ENCODE measurements at regions not wholly inside any gene's neighbourhood (a gene's known extent, or its start where the extent isn't known, plus 50 kb on each side); places are given as distances from the start of the nearest gene placed in this dataset.

- H3K4me3 ChIP-seq, result no peak overlapping the region
- no peak for ATAC-seq
- no peak overlapping the region for H3K4me2 ChIP-seq
- DNase-seq (ENCODE audit: low read depth in 1 of 2, low spot score in 1 of 2), result no peak
- whole genome bisulfite sequencing (ENCODE audit: missing lambda C conversion rate), result 20% methylated on average over 7 of the region's 7 CpGs
- no peak for TF ChIP-seq KDM5A (IDR thresholded peaks at IDR 0.05)
- no peak for TF ChIP-seq CEBPB (IDR thresholded peaks at IDR 0.05)
- TF ChIP-seq CTCF (IDR thresholded peaks at IDR 0.05), result no peak
- TF ChIP-seq, protein P1, sequence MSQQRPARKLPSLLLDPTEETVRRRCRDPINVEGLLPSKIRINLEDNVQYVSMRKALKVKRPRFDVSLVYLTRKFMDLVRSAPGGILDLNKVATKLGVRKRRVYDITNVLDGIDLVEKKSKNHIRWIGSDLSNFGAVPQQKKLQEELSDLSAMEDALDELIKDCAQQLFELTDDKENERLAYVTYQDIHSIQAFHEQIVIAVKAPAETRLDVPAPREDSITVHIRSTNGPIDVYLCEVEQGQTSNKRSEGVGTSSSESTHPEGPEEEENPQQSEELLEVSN (IDR thresholded peaks at IDR 0.05; ENCODE audit: borderline replicate concordance, low read depth), result no peak
- no peak for TF ChIP-seq HES2 (IDR thresholded peaks at IDR 0.05)
- TF ChIP-seq ESRRA (IDR thresholded peaks at IDR 0.05; ENCODE audit: borderline replicate concordance, low read length), result no peak
- no peak for TF ChIP-seq NR3C1 (IDR thresholded peaks at IDR 0.05)
- TF ChIP-seq CHD2 (IDR thresholded peaks at IDR 0.05; ENCODE audit: low read length, partially characterized antibody), result no peak
- TF ChIP-seq, protein P2, sequence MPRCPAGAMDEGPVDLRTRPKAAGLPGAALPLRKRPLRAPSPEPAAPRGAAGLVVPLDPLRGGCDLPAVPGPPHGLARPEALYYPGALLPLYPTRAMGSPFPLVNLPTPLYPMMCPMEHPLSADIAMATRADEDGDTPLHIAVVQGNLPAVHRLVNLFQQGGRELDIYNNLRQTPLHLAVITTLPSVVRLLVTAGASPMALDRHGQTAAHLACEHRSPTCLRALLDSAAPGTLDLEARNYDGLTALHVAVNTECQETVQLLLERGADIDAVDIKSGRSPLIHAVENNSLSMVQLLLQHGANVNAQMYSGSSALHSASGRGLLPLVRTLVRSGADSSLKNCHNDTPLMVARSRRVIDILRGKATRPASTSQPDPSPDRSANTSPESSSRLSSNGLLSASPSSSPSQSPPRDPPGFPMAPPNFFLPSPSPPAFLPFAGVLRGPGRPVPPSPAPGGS (IDR thresholded peaks at IDR 0.05), result no peak
- no peak for TF ChIP-seq POLR2A (IDR thresholded peaks at IDR 0.05; ENCODE audit: low read length)
- TF ChIP-seq MYC (IDR thresholded peaks at IDR 0.05; ENCODE audit: borderline replicate concordance, low read length), result no peak
- TF ChIP-seq ZC3H11A (IDR thresholded peaks at IDR 0.05), result no peak
- TF ChIP-seq HDAC2 (IDR thresholded peaks at IDR 0.05), result no peak
- H3K9me3 ChIP-seq, result 0 out of 3 replicates have a peak, but pooled peaks cover 4% of the 10 kb centered on the region
- no peak overlapping the region for H3K27ac ChIP-seq
- H3K4me1 ChIP-seq, result no peaks in the 10 kb centered on the region
- CTCF ChIA-PET, result no interaction called here
- POLR2A ChIA-PET, result no interaction called here
- FAIRE-seq, result no peak
These were observed 176.3 kb downstream of the RASSF9 start for GRCh38 chr12:85659754-85660530.

DNA sequence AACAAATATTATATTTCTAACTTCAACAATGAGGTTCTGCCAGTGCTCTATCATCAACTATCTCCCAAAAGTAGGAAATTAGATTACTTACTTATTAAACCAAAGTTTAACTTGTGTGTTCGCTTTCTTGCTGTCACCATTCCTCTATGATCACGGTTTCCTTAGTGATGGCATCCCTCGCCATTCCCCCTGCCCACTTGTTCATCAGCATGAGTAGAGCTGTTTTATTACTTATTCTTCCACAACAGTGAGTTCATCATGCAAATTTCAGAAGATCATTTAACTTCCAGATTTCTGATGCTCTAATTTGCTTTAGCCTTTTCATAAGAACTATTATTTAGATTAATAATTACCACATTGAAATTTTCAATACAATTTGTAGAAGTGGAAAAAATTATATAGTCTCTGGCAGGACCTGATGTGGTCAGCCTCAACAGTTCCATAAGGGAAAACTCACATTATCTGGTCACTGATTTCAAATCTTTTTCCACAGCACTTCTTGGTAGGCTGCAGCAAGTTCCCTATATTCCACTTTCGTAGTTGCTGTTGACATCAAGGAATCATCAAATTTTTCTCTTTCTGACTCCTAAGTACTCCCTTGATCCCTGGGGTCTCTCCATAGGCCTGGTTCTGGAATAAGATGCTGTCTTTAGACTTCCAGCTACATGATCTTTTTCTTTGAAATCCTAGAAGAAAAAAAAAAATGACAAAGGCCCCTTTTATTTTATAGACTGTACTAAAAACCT is 174.6 kb downstream of the RASSF9 start:
- H3K9me3 ChIP-seq, result 0 out of 3 replicates have a peak, but pooled peaks cover 4% of the 10 kb centered on the region
- no peak for FAIRE-seq
- CTCF ChIA-PET, result no interaction called here
- no peaks in the 10 kb centered on the region for H3K4me1 ChIP-seq
- POLR2A ChIA-PET, result no interaction called here
- ATAC-seq, result no peak
- 39% methylated on average over 4 of the region's 4 CpGs for WGBS (ENCODE audit: missing lambda C conversion rate)
- DNase-seq (ENCODE audit: low read depth in 1 of 2, low spot score in 1 of 2), result no peak
- H3K4me3 ChIP-seq, result no peak overlapping the region
- no peak overlapping the region for H3K4me2 ChIP-seq
- no peak overlapping the region for H3K27ac ChIP-seq
- TF ChIP-seq TFCP2L1 (CRISPR knock-in tag; IDR thresholded peaks at IDR 0.05), result no peak
- no peak for TF ChIP-seq EHF (CRISPR knock-in tag; IDR thresholded peaks at IDR 0.05)
- TF ChIP-seq, protein P3, sequence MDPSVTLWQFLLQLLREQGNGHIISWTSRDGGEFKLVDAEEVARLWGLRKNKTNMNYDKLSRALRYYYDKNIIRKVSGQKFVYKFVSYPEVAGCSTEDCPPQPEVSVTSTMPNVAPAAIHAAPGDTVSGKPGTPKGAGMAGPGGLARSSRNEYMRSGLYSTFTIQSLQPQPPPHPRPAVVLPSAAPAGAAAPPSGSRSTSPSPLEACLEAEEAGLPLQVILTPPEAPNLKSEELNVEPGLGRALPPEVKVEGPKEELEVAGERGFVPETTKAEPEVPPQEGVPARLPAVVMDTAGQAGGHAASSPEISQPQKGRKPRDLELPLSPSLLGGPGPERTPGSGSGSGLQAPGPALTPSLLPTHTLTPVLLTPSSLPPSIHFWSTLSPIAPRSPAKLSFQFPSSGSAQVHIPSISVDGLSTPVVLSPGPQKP (IDR thresholded peaks at IDR 0.05; ENCODE audit: low read depth, low read length), result no peak
- no peak for TF ChIP-seq NPAS2 (CRISPR knock-in tag; IDR thresholded peaks at IDR 0.05; ENCODE audit: borderline replicate concordance)
- no peak for TF ChIP-seq HDAC2 (IDR thresholded peaks at IDR 0.05)

GRCh38 chr12:85662207-85662602 is 174.0 kb downstream of the RASSF9 start:
- H3K4me3 ChIP-seq, result no peak overlapping the region
- DNase-seq (ENCODE audit: low read depth in 1 of 2, low spot score in 1 of 2), result no peak
- no peak overlapping the region for H3K27ac ChIP-seq
- ChIA-PET POLR2A (no interaction called here), CTCF (no interaction called here)
- no peak overlapping the region for H3K4me2 ChIP-seq
- no peak for ATAC-seq
- no peak for FAIRE-seq
- no peaks in the 10 kb centered on the region for H3K4me1 ChIP-seq
- 0 out of 3 replicates have a peak, but pooled peaks cover 4% of the 10 kb centered on the region for H3K9me3 ChIP-seq
- TF ChIP-seq HOXA7 (CRISPR knock-in tag; IDR thresholded peaks at IDR 0.05) (no peak), MYC (IDR thresholded peaks at IDR 0.05; ENCODE audit: borderline replicate concordance, low read length) (no peak), FOSB (CRISPR knock-in tag; IDR thresholded peaks at IDR 0.05) (no peak), JUN (IDR thresholded peaks at IDR 0.05) (no peak), POLR2AphosphoS2 (conservative IDR thresholded peaks at IDR 0.05; ENCODE audit: low read length) (no peak), NPAS2 (CRISPR knock-in tag; IDR thresholded peaks at IDR 0.05; ENCODE audit: borderline replicate concordance) (no peak), MAZ (IDR thresholded peaks at IDR 0.05; ENCODE audit: borderline replicate concordance, low read depth, low read length) (no peak), HDAC2 (IDR thresholded peaks at IDR 0.05) (no peak), ZFP36 (IDR thresholded peaks at IDR 0.05; ENCODE audit: borderline replicate concordance, partially characterized antibody) (no peak), KDM1A (IDR thresholded peaks at IDR 0.05; ENCODE audit: low read depth) (no peak), EHMT2 (IDR thresholded peaks at IDR 0.05; ENCODE audit: low read depth) (no peak)
